HT1080 (cell line): ENCODE measurements at regions not wholly inside any gene's neighbourhood (a gene's known extent, or its start where the extent isn't known, plus 50 kb on each side); places are given as distances from the start of the nearest gene placed in this dataset.
A peak's percentile ranks its signal among the peaks of the same experiment; 100 is the strongest.

Source experiments
- DNase-seq: peaks from one replicate; pipeline ENCODE4 v3.0.0-alpha.2; 2015; ENCODE audit warnings: low read depth

DNA sequence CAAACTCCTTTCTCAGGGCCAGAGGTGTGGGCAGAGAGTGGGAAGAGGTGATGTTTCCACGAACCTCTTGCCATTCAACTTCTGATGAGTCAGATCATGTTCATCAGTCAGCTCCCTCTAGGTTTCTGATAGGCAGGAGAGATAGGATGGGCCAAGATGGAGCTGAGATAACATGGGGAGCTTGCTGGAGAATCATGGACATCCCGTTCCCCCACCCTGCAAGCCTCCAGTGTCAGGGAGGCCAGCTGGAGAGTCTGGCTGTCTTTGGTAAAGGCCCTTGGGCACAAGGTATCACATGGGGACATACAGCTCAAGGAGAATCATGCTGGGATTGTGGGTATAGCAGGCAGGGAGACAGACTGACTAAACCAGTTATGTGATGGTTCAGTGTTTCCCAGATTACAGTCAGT, 136.0 kb upstream of the IRX3 start:
- DNase-seq, result no peak

DNA sequence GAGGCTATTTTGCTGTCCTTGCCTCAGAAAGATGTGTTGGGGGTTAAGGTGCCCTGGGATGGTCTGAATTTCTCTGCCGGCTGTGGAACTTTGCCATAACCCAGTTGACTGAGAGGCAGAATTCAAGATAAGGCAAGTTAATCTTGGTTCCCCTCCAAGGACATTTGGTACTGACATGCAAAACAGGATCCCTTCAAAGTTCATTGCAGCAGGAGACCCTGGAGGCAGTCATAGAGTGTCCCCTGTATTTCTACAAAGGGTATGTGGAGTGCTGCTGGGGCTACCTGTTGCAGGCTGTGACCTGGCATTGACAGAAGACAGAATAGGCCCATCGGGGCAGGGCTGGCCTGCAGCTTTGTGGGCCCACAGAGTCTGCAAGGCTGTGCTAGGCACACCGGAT, 135.6 kb upstream of the IRX3 start:
- DNase-seq, result no peak

DNA sequence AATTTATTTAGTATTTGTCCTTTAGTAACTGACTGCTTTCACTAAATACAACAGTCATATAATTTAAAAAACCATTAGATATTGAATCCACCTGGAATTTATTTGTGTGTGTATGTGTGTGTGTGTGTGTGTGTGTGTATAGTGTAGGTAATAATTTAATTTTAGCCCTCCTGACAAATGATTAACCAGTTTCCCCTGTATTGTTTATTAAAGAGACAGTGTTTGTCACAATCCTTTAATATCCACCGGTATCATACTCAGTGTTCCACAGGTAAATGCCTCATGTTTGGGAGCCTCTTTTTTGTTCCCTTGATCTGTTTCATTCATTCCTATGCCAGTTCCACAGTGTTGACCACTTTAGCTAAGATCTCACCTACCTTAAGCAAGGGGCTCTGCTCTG, 134.6 kb upstream of the IRX3 start:
- no peak for DNase-seq

DNA sequence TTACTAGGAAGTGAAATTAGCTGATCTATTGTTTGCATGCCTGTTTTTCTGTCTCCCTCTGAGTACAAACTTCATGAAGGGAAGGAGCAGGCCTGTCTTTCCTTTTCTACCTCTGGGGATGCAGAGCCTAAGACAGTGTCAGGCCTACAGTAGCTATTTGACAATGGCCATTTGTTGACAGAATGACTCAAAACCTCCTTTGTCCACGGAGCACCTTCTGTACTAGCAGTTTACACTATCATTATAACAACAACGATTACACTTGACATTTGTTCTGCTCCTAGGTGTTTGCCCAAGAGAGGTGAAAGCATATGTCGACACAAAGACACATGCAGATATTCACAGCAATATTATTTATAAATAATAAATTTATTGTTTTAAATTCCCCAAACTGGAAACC, 132.3 kb upstream of the IRX3 start:
- DNase-seq, result no peak

DNA sequence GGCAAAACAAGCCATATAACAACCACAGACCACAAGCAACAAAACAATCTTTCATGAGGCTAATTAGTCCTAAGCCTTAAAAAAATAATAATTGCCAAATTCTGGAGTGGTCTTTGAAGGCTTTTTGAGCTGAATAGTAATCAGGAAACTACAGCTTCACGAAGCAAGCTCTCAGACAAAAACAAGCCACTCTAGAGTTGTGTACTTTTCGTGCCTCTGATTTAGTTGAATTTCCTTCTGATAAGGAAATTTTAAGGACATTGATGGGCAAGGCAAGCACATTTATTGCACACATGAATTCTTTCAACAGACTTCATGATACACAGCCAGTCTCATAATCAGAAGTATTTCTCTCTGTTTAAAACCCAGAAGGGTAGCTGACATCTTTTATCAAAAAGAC, 130.8 kb upstream of the IRX3 start:
- no peak for DNase-seq

DNA sequence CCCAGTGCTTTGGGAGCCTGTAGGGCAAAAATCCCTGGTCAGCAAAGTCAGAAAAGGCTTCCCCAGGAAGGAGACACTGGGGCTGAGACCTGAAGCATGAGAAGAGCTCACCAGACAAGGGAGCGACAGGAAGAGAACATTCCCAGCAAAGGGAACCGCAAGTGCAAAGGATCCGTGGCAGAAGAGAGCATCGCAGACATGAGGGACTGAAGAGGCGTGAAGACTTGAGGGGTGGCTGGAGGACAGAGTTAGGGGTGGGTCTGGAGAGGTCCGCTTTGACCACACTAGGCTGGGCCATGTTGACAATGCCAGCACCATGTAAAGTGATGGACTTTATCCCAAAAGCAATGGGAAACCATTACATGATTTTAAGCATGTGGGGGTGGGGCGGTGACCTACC, 128.1 kb upstream of the IRX3 start:
- DNase-seq, result no peak

GRCh38 chr16:54412777-54413455, 126.3 kb upstream of the IRX3 start:
- no peak for DNase-seq

GRCh38 chr16:54412037-54412436, 125.5 kb upstream of the IRX3 start:
- DNase-seq, result no peak

- DNase-seq, result no peak
These were observed 125.0 kb upstream of the IRX3 start for GRCh38 chr16:54411544-54411943.

GRCh38 chr16:54409982-54410381, 123.4 kb upstream of the IRX3 start:
- DNase-seq, result no peak

DNA sequence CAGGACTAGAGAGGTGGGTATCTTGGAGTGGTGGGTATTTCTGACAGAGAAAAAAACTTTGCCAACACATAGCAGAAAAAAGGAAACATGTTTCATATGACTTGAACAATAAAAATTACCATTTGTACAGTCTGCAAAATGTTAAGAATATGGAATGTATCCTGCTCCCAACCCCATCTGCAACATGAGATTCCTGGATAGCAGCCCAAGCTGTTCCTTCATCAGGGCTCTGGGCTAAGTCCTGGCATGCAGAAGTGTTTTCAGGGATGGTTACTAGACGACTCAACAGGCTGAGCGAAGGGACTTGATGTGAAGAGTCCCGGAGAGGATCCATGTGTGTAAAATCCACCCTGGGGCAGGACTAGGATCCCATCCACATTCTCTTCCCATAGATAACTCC, 121.0 kb upstream of the IRX3 start:
- DNase-seq, result no peak

DNA sequence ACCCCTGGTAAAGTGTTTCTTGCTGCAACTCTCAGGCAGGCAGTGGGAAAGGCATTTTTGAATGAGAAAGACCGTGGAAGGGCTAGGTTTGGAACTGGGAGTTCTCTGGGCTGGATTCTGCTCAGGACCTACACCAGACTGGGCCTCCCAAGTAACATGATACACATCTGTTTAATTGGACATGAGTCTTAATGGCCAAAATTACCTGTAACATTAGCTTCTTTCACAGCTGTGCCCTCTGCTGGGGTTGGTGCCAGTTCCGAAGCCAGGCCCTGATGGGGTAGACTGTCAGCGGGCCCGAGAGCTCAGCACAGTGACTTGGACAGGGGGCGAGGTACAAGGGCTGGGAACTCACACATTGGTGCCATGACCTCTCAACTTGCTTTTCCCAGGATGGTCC, 118.9 kb upstream of the IRX3 start:
- no peak for DNase-seq

- no peak for DNase-seq
These were observed 117.0 kb upstream of the IRX3 start for GRCh38 chr16:54403580-54403979.

- DNase-seq, result no peak
These were observed 116.3 kb upstream of the IRX3 start for GRCh38 chr16:54402873-54403272.

GRCh38 chr16:54402270-54402669, 115.7 kb upstream of the IRX3 start:
- DNase-seq, result no peak

DNA sequence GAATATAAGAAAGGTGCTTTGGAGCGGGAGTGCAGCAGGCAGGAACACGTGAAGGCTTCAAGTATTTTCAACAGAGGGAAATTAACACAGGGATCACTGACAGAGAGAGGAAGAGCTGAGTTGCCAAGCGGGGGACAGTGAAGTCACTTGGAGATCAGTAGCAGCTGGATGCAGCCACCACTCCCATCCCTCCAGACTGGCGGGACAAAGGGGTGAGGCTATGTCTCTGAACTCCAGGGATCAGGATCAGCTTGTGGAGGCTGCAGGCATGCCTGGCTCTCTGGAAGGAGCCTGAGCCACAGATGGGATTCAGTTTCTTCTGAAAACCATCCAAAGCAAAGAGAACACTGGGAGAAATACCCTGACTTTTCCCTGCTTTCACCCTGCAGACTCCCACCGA, 113.7 kb upstream of the IRX3 start:
- DNase-seq, result no peak

- no peak for DNase-seq
These were observed 112.4 kb upstream of the IRX3 start for GRCh38 chr16:54398986-54399385.

GRCh38 chr16:54397838-54398237, 111.3 kb upstream of the IRX3 start:
- no peak for DNase-seq

- DNase-seq, result peak; percentile 25
These were observed 110.7 kb upstream of the IRX3 start for GRCh38 chr16:54397190-54397835.

- DNase-seq, result no peak
These were observed 103.4 kb upstream of the IRX3 start for GRCh38 chr16:54389836-54390494.

DNA sequence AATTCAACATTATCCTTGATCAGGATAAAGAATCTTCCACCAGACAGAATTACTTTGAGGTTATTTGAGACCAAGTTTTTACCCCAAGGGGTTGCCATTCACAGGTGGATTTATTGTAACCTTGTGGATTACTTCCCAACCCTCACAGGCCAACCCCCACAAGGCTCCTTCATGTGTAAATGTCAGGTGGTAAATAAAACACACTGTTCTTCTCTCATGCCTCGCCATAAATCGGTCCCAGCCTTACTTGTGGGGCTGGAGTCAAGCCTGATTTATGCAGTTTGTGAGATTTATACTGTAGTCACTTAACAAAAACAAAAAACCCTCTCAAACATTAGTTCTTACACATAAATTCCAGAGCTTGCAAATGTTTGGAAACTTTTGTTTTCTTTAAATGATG, 98.6 kb upstream of the IRX3 start:
- DNase-seq, result no peak

DNA sequence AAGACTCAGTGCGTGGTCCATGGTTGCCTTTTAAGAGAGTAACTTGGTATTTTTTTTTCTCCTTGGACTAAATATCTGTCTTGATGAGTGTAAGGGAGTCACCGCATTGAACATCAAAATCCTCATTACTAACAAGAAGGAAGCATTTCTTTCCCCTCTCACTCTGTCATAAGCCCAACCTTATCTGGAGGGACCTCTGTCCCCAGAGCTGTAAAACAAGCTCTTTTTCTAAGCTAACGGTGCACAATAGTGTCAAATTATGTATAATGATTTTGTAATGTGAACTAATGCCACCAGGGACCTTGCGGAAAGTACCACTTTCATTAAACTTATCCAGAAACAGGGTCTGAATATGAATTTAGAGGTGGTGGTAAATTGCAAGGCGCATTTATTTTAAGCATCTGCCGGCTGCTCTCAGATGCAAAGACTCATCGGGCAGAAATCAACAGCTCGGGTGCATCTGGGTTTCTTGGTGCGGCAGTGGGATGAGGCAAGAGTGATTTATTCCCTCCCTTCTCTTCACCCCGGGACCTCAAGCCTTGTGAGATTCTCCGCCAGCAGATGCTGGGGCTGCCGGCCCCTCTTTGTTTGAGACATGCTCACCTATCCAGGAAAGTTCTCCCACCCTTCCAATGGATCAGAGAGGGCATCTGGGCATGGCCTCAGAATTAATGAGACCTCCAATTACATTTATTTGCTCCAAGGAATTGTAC, 95.2 kb upstream of the IRX3 start:
- no peak for DNase-seq
